CD4-positive, alpha-beta memory T cell (primary cell): ENCODE measurements at regions not wholly inside any gene's neighbourhood (a gene's known extent, or its start where the extent isn't known, plus 50 kb on each side); places are given as distances from the start of the nearest gene placed in this dataset.

ENCODE experiments used
- CTCF ChIA-PET: fragments of 350-600 bp; sonication (Branson Sonifier 250); formaldehyde crosslinking; loops from one replicate; lab custom pipeline; 2021; ENCODE audit warnings: inconsistent platforms; ENCODE audit not compliant: partially characterized antibody; lab: Charles Lee
- POLR2A ChIA-PET: fragments of 350-600 bp; sonication (Branson Sonifier 250); formaldehyde crosslinking; loops from one replicate; lab custom pipeline; 2021; ENCODE audit not compliant: partially characterized antibody; lab: Charles Lee
- DNase-seq, 5 donors: peaks; one replicate each; pipeline versions ENCODE4 v3.0.0 to v3.0.0-alpha.2; 2020 to 2022; ENCODE audit warnings: mixed read lengths in 1 of 5
- H3K27ac ChIP-seq: one replicate; pipeline ENCODE4 v1.7.0; 2013; ENCODE audit warnings: low read depth, low read length
- H3K27me3 ChIP-seq: 2 replicates; pipeline ENCODE4 v1.7.0; 2013; ENCODE audit warnings: mild to moderate bottlenecking, low read length, moderate library complexity; ENCODE audit not compliant: insufficient read depth
- H3K36me3 ChIP-seq: 2 replicates; pipeline ENCODE4 v1.7.0; 2013; ENCODE audit warnings: mild to moderate bottlenecking, low read length, moderate library complexity; ENCODE audit not compliant: insufficient read depth
- H3K4me1 ChIP-seq: 2 replicates; pipeline ENCODE4 v1.7.0; 2013; ENCODE audit warnings: mild to moderate bottlenecking, low read length, moderate library complexity; ENCODE audit not compliant: insufficient read depth
- H3K4me3 ChIP-seq, 2 donors: one replicate each; pipeline ENCODE4 v1.7.0; 2013; ENCODE audit warnings: low read length in 2 of 2, mild to moderate bottlenecking in 1 of 2
- H3K9me3 ChIP-seq, 2 donors: one replicate each; pipeline ENCODE4 v1.7.0; 2013; ENCODE audit warnings: low read length in 2 of 2, control low read depth in 1 of 2; ENCODE audit not compliant: control insufficient read depth in 1 of 2
- H3K27ac Mint-ChIP-seq, 7 donors: one replicate each; pipeline ENCODE4 v1.8.0; 2020 to 2021; ENCODE audit warnings: mixed read lengths in 7 of 7, mild to moderate bottlenecking in 6 of 7, inconsistent platforms in 3 of 7, moderate library complexity in 3 of 7
- H3K27me3 Mint-ChIP-seq, 2 donors: one replicate each; pipeline ENCODE4 v1.8.0; 2020 to 2021; ENCODE audit warnings: mixed read lengths in 2 of 2
- H3K36me3 Mint-ChIP-seq, 2 donors: one replicate each; pipeline ENCODE4 v1.8.0; 2020 to 2021; ENCODE audit warnings: mixed read lengths in 2 of 2, inconsistent platforms in 1 of 2, mild to moderate bottlenecking in 1 of 2
- H3K4me1 Mint-ChIP-seq, 4 donors: one replicate each; pipeline ENCODE4 v1.8.0; 2020 to 2021; ENCODE audit warnings: mixed read lengths in 4 of 4, mild to moderate bottlenecking in 1 of 4
- H3K4me3 Mint-ChIP-seq, 8 donors: one replicate each; pipeline ENCODE4 v1.8.0; 2020 to 2021; ENCODE audit warnings: mixed read lengths in 8 of 8, mild to moderate bottlenecking in 7 of 8, moderate library complexity in 6 of 8, inconsistent platforms in 3 of 8
- H3K9me3 Mint-ChIP-seq, 8 donors: one replicate each; pipeline ENCODE4 v1.8.0; 2020 to 2021; ENCODE audit warnings: mixed read lengths in 8 of 8, mild to moderate bottlenecking in 5 of 8, inconsistent platforms in 3 of 8, moderate library complexity in 1 of 8
- intact Hi-C: fragments of 100-400 bp; cut with micrococcal nuclease; formaldehyde crosslinking; loops from one replicate; pipeline ENCODE4 v1.15.1; 2023

GRCh38 chr4:138078751-138079520 lies 163.2 kb downstream of the SLC7A11 start:
- Histone ChIP-seq H3K27ac (no peak overlapping the region), H3K36me3 (no peaks in the 10 kb centered on the region), H3K9me3 (no peaks in the 10 kb centered on the region), H3K27me3 (no peaks in the 10 kb centered on the region), H3K4me3 (no peak overlapping the region), H3K4me1 (no peaks in the 10 kb centered on the region)
- Mint-ChIP-seq H3K9me3 (no peaks in the 10 kb centered on the region), H3K4me1 (no peaks in the 10 kb centered on the region), H3K4me3 (no peak overlapping the region), H3K36me3 (no peaks in the 10 kb centered on the region), H3K27ac (no peak overlapping the region), H3K27me3 (no peaks in the 10 kb centered on the region)
- CTCF ChIA-PET = interaction anchor here (1.2 kb wide), 1 partner anchor 12 kb away, joined by 5 read pairs; no protein-coding TSS in a partner anchor
- POLR2A ChIA-PET = no interaction called here
- intact Hi-C loops = no loop called here
- no peak for DNase-seq

- no peaks in the 10 kb centered on the region for H3K36me3 Mint-ChIP-seq
- no peak overlapping the region for H3K27ac Mint-ChIP-seq
- no peaks in the 10 kb centered on the region for H3K9me3 Mint-ChIP-seq
- Histone ChIP-seq H3K9me3 (no peaks in the 10 kb centered on the region), H3K27ac (no peak overlapping the region), H3K4me1 (no peaks in the 10 kb centered on the region), H3K36me3 (no peaks in the 10 kb centered on the region), H3K27me3 (no peaks in the 10 kb centered on the region), H3K4me3 (no peak overlapping the region)
- H3K4me3 Mint-ChIP-seq = no peak overlapping the region
- CTCF ChIA-PET = interaction anchor here (1.1 to 1.2 kb wide), 2 partner anchors 10 to 12 kb away, joined by 3 to 5 read pairs; no protein-coding TSS in a partner anchor
- H3K4me1 Mint-ChIP-seq = no peaks in the 10 kb centered on the region
- no peaks in the 10 kb centered on the region for H3K27me3 Mint-ChIP-seq
- intact Hi-C loops = no loop called here
- DNase-seq = no peak
- POLR2A ChIA-PET = no interaction called here
These were observed 163.9 kb downstream of the SLC7A11 start for GRCh38 chr4:138078253-138078652.

DNA sequence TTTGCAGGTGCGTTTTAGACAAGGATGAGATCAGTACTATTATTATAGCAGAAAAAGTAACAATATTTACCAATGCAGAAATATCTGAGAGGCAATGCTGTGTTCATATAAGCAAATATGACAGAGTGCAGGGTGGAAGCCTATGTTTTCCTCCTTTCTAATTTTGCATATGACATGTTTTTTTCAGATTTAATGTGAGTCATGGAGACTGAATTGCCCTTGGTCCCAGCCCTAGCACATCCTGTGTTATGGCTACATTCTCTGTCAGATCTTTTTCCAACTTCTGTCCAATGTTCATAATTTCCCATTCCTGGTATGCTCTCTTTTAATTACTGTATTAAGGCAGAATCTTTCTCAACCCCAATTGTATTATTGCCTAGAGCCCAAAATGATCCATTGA lies 165.6 kb downstream of the SLC7A11 start:
- no peak for DNase-seq
- intact Hi-C loops = no loop called here
- Histone ChIP-seq H3K9me3 (no peaks in the 10 kb centered on the region), H3K36me3 (no peaks in the 10 kb centered on the region), H3K4me1 (no peaks in the 10 kb centered on the region), H3K27me3 (no peaks in the 10 kb centered on the region), H3K4me3 (no peak overlapping the region), H3K27ac (no peak overlapping the region)
- no peak overlapping the region for H3K27ac Mint-ChIP-seq
- POLR2A ChIA-PET = no interaction called here
- CTCF ChIA-PET = no interaction called here
- no peaks in the 10 kb centered on the region for H3K4me1 Mint-ChIP-seq
- H3K36me3 Mint-ChIP-seq = no peaks in the 10 kb centered on the region
- H3K4me3 Mint-ChIP-seq = no peak overlapping the region
- H3K27me3 Mint-ChIP-seq = no peaks in the 10 kb centered on the region
- H3K9me3 Mint-ChIP-seq = no peaks in the 10 kb centered on the region

- H3K27me3 ChIP-seq = no peaks in the 10 kb centered on the region
- H3K27me3 Mint-ChIP-seq = no peaks in the 10 kb centered on the region
- H3K4me3 ChIP-seq = no peak overlapping the region
- H3K27ac Mint-ChIP-seq = no peak overlapping the region
- H3K4me3 Mint-ChIP-seq = no peak overlapping the region
- ChIA-PET CTCF (no interaction called here), POLR2A (no interaction called here)
- H3K9me3 ChIP-seq = no peaks in the 10 kb centered on the region
- H3K9me3 Mint-ChIP-seq = peaks cover 0 to 9% (median 4%) of the 10 kb centered on the region in 8 donors
- no peaks in the 10 kb centered on the region for H3K36me3 Mint-ChIP-seq
- H3K36me3 ChIP-seq = no peaks in the 10 kb centered on the region
- intact Hi-C loops = no loop called here
- no peak overlapping the region for H3K27ac ChIP-seq
- H3K4me1 ChIP-seq = no peaks in the 10 kb centered on the region
- no peak for DNase-seq
- H3K4me1 Mint-ChIP-seq = no peaks in the 10 kb centered on the region
These were observed 171.3 kb downstream of the SLC7A11 start for GRCh38 chr4:138070816-138071215.

GRCh38 chr4:138063581-138063980 lies 178.6 kb downstream of the SLC7A11 start:
- no peaks in the 10 kb centered on the region for H3K36me3 ChIP-seq
- CTCF ChIA-PET = no interaction called here
- H3K4me1 ChIP-seq = no peaks in the 10 kb centered on the region
- H3K9me3 ChIP-seq = no peaks in the 10 kb centered on the region
- intact Hi-C loops = no loop called here
- Mint-ChIP-seq H3K36me3 (no peaks in the 10 kb centered on the region), H3K4me1 (no peaks in the 10 kb centered on the region), H3K4me3 (no peak overlapping the region), H3K9me3 (peaks cover 0 to 30% (median 10%) of the 10 kb centered on the region in 8 donors), H3K27ac (no peak overlapping the region), H3K27me3 (no peaks in the 10 kb centered on the region)
- H3K27ac ChIP-seq = no peak overlapping the region
- POLR2A ChIA-PET = no interaction called here
- no peaks in the 10 kb centered on the region for H3K27me3 ChIP-seq
- no peak overlapping the region for H3K4me3 ChIP-seq
- DNase-seq = no peak

DNA sequence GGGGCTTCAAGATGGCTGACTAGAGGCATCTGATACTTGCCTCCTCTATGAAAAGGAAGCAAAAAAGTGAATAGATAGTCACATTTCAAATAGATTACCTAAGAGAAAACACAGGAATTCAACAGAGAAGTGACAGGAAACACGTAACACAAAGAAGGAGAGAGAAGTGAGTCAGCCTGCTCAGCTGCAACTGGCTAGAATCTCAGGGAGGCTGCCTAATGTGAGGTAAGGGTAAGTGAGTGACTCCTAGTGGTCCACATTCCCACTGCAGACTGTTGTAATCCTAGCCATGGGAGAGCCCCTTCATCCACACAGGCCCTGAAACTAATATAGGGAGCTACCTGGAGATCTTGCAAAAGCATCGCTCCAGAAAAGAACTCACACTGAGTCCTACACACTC lies 179.2 kb downstream of the SLC7A11 start:
- Mint-ChIP-seq H3K9me3 (peaks cover 0 to 30% (median 10%) of the 10 kb centered on the region in 8 donors), H3K27ac (no peak overlapping the region), H3K36me3 (no peaks in the 10 kb centered on the region), H3K4me3 (no peak overlapping the region), H3K27me3 (no peaks in the 10 kb centered on the region), H3K4me1 (no peaks in the 10 kb centered on the region)
- no peak for DNase-seq
- Histone ChIP-seq H3K36me3 (no peaks in the 10 kb centered on the region), H3K4me1 (no peaks in the 10 kb centered on the region), H3K27me3 (no peaks in the 10 kb centered on the region), H3K4me3 (no peak overlapping the region), H3K9me3 (no peaks in the 10 kb centered on the region), H3K27ac (no peak overlapping the region)
- ChIA-PET POLR2A (no interaction called here), CTCF (interaction anchor here (1.7 kb wide), 1 partner anchor 28 kb away, joined by 7 read pairs; no protein-coding TSS in a partner anchor)
- intact Hi-C loops = no loop called here

- H3K4me1 Mint-ChIP-seq = no peaks in the 10 kb centered on the region
- no peaks in the 10 kb centered on the region for H3K36me3 Mint-ChIP-seq
- no peaks in the 10 kb centered on the region for H3K27me3 Mint-ChIP-seq
- intact Hi-C loops = no loop called here
- Histone ChIP-seq H3K4me3 (no peak overlapping the region), H3K27me3 (no peaks in the 10 kb centered on the region), H3K27ac (no peak overlapping the region), H3K4me1 (no peaks in the 10 kb centered on the region), H3K9me3 (no peaks in the 10 kb centered on the region), H3K36me3 (no peaks in the 10 kb centered on the region)
- H3K4me3 Mint-ChIP-seq = no peak overlapping the region
- no peak for DNase-seq
- ChIA-PET POLR2A (no interaction called here), CTCF (no interaction called here)
- peaks cover 0 to 5% (median 0%) of the 10 kb centered on the region in 8 donors for H3K9me3 Mint-ChIP-seq
- no peak overlapping the region for H3K27ac Mint-ChIP-seq
These were observed 185.6 kb downstream of the SLC7A11 start for GRCh38 chr4:138056541-138056940.
